ENCODE measurements at regions not wholly inside any gene's neighbourhood (a gene's known extent, or its start where the extent isn't known, plus 50 kb on each side); places are given as distances from the start of the nearest gene placed in this dataset.

GRCh38 chr16:65771707-65772106, 594.8 kb upstream of the CDH5 start:
- TF ChIP-seq, protein P1, sequence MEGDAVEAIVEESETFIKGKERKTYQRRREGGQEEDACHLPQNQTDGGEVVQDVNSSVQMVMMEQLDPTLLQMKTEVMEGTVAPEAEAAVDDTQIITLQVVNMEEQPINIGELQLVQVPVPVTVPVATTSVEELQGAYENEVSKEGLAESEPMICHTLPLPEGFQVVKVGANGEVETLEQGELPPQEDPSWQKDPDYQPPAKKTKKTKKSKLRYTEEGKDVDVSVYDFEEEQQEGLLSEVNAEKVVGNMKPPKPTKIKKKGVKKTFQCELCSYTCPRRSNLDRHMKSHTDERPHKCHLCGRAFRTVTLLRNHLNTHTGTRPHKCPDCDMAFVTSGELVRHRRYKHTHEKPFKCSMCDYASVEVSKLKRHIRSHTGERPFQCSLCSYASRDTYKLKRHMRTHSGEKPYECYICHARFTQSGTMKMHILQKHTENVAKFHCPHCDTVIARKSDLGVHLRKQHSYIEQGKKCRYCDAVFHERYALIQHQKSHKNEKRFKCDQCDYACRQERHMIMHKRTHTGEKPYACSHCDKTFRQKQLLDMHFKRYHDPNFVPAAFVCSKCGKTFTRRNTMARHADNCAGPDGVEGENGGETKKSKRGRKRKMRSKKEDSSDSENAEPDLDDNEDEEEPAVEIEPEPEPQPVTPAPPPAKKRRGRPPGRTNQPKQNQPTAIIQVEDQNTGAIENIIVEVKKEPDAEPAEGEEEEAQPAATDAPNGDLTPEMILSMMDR (conservative IDR thresholded peaks at IDR 0.05 in 1 of 2, IDR thresholded peaks at IDR 0.05 in 1 of 2; ENCODE audit: low read depth in 1 of 2, low read length in 2 of 2), result no peak
- no peak for TF ChIP-seq EZH2 (IDR thresholded peaks at IDR 0.05; ENCODE audit: low read length, missing control alignments)
